Prostate gland (tissue), 2 donors: ENCODE measurements at regions not wholly inside any gene's neighbourhood (a gene's known extent, or its start where the extent isn't known, plus 50 kb on each side); places are given as distances from the start of the nearest gene placed in this dataset.

ENCODE experiments used
- DNase-seq: peaks from one replicate; pipeline ENCODE4 v3.0.0-alpha.2; 2019; ENCODE audit warnings: low spot score
- H3K27ac ChIP-seq, 2 donors: fragments of 200-600 bp; sonication (generic); 2 replicates each; pipeline ENCODE4 v1.5.1; 2017 to 2019
- H3K27me3 ChIP-seq: fragments of 200-600 bp; sonication (generic); replicated peaks from 2 replicates; pipeline ENCODE4 v1.5.1; 2019; ENCODE audit not compliant: insufficient read depth
- H3K36me3 ChIP-seq, 2 donors: fragments of 200-600 bp; sonication (generic); 1 replicate in 1 of 2; 2 replicates in 1 of 2; pipeline versions ENCODE4 v1.5.1 to v1.8.1; 2017 to 2019
- H3K4me1 ChIP-seq: fragments of 200-600 bp; sonication (generic); replicated peaks from 2 replicates; pipeline ENCODE4 v1.5.1; 2019
- H3K4me3 ChIP-seq, 2 donors: fragments of 200-600 bp; sonication (generic); 2 replicates each; pipeline ENCODE4 v1.5.1; 2017 to 2019
- H3K9me3 ChIP-seq: fragments of 200-600 bp; sonication (generic); 2 replicates; pipeline ENCODE4 v1.5.1; 2017
- CTCF ChIP-seq, 4 experiments: fragments of 200-600 bp in 2 of 4; fragments of 450-650 bp in 2 of 4; sonication (generic) in 2 of 4; IDR thresholded peaks; 1 replicate in 3 of 4; 2 replicates in 1 of 4; pipeline ENCODE4 v1.5.1; 2016 to 2019; ENCODE audit warnings: antibody characterized with exemption in 4 of 4, mild to moderate bottlenecking in 2 of 4, moderate library complexity in 2 of 4
- POLR2A ChIP-seq: fragments of 450-650 bp; IDR thresholded peaks from one replicate; pipeline ENCODE4 v1.6.1; 2016; ENCODE audit warnings: antibody characterized with exemption, mild to moderate bottlenecking
- POLR2AphosphoS5 ChIP-seq: sonication (generic); formaldehyde crosslinking; IDR thresholded peaks from one replicate; pipeline ENCODE4 v1.6.1; 2017; ENCODE audit warnings: antibody characterized with exemption
- WGBS: methylation state at CpG from one replicate; pipeline ENCODE4 v1.1.5; 2018; 5-methylcytosine and 5-hydroxymethylcytosine counted together
- intact Hi-C: fragments of 100-400 bp; cut with DNase I; formaldehyde crosslinking; loops from one replicate; pipeline ENCODE4 v1.14.2; 2022

DNA sequence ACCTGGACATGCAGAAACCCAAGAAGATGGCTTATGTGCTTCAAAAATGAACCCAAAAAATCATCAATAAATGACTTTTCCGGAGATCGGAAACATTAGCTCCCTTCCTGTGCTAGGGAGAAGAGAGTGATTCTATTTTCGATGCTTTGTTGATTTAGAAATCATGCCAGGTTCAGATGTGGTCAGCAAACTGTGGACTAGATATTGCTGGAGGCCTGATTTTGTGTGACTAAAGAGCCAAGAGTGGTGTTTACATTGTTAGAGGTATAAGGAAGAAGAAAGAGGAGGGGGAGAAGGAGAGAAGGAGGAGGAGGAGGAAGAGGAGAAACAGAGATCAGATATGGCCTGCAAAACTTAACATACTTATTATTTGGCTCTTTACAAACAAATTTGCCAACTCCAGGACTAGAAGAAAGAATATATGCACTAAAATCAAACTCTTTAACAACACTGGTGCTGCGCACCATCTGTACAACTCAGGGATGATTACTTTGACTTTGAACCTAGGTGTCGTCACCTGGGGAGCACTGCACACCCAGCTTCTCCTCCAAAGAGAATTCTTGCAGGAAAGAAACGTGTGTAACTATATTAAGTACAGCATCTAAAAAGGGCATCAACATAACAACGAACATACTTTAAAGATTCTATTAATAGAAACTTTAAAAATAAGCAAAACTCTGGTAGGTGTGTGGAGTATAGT is 664.9 kb upstream of the LCORL start:
- intact Hi-C loops, result no loop called here
- Histone ChIP-seq H3K4me1 (no peaks in the 10 kb centered on the region), H3K27me3 (no peaks in the 10 kb centered on the region), H3K27ac (no peak overlapping the region), H3K9me3 (no peaks in the 10 kb centered on the region), H3K36me3 (no peaks in the 10 kb centered on the region), H3K4me3 (no peak overlapping the region)
- TF ChIP-seq POLR2AphosphoS5 (no peak), CTCF (IDR thresholded peaks at IDR 0.05) (no peak), POLR2A (no peak)
- 55% methylated on average over 7 of the region's 7 CpGs for WGBS
- no peak for DNase-seq

DNA sequence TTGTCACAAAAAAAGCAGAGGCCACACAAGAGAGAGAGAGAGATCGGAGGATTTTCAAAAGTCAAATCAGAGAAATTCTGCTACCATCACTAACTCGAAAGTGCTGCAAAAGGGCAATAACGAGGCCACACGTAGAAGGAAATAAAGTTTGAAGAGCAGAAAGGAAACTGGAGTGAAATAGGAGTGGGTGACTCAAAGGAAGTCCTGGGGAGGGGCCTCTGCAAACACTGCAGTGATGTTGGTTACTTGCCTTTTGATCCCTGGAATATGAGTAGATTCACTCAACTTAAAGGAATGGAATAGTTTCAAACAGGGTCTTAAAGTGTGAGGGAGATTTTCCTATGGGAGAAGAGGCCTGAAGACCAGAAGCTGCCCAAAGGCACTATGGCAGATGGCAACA is 663.4 kb upstream of the LCORL start:
- intact Hi-C loops, result no loop called here
- WGBS, result 72% methylated on average over 4 of the region's 4 CpGs
- no peaks in the 10 kb centered on the region for H3K9me3 ChIP-seq
- H3K4me3 ChIP-seq, result no peak overlapping the region
- no peaks in the 10 kb centered on the region for H3K4me1 ChIP-seq
- no peak for DNase-seq
- H3K27ac ChIP-seq, result no peak overlapping the region
- no peak for TF ChIP-seq POLR2AphosphoS5
- no peak for TF ChIP-seq CTCF (IDR thresholded peaks at IDR 0.05)
- no peaks in the 10 kb centered on the region for H3K27me3 ChIP-seq
- no peaks in the 10 kb centered on the region for H3K36me3 ChIP-seq

DNA sequence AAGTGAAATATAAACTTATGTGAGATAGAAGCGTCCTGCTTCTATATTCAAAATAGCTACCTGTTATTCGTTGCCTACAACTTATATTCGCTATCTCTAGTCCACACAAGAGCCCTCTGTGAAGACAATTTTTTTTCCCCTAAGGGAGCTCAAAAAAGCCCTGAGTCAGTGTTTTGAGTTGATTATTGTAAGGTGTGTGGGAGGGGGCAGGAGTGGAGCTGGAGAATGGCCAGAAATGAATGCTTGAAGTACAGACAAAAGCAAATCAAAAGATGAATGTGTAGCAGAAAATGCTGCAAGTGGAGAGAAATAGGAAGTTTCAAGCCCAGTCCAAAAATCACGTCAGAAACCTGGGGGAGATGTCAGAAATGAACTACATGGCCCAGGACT is 655.0 kb upstream of the LCORL start:
- Histone ChIP-seq H3K27ac (no peak overlapping the region), H3K4me1 (no peaks in the 10 kb centered on the region), H3K27me3 (no peaks in the 10 kb centered on the region), H3K9me3 (no peaks in the 10 kb centered on the region), H3K36me3 (no peaks in the 10 kb centered on the region), H3K4me3 (no peak overlapping the region)
- WGBS, result 66% methylated on average over 4 of the region's 4 CpGs
- TF ChIP-seq POLR2AphosphoS5 (no peak), POLR2A (no peak), CTCF (IDR thresholded peaks at IDR 0.05) (no peak)
- intact Hi-C loops, result no loop called here
- no peak for DNase-seq

DNA sequence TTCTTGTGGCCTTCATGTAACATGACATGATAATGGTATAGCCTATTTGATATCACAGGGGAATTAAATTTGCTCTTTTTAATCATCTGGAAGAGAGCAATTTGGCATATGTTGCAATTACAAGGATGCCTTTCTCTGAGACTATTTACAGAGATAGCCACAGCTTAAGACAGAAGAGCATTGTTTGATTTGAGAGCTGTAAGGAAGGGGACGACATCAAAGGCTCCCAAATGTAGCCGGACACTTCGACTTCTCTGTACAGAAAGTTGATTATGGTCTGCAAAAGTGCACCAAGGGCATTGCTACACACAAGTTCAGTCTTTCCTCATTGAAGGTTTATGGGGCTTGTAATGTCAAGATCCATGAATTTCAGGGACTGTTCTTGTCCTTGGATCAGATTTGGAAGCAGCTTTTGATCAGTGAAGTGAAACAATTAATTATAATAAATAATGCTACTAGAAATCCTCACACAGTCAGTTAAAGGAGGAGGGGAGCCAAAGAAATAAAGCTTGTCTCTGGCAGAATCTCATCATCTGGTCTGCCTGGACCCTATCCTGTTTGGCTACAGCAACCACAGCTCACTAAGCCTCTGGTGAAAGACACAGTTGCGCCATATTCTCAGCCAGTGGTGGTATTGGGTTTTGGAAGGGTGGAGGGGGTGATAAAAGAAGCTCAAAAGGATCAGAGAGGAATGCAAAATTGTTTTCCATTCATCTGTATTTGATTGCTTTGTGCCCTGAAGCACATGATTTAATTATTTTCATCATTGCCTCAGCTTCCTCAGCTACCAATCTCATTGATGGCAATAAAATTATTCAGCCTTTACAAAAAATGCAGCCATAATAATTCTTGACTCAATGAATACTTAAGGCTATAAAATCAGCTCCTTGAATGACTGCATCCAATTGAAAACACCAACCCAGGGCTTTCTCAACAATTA is 654.3 kb upstream of the LCORL start:
- H3K27ac ChIP-seq, result no peak overlapping the region
- H3K4me3 ChIP-seq, result no peak overlapping the region
- intact Hi-C loops, result no loop called here
- no peaks in the 10 kb centered on the region for H3K4me1 ChIP-seq
- no peaks in the 10 kb centered on the region for H3K36me3 ChIP-seq
- no peaks in the 10 kb centered on the region for H3K27me3 ChIP-seq
- H3K9me3 ChIP-seq, result no peaks in the 10 kb centered on the region
- no peak for DNase-seq
- WGBS, result 47% methylated on average over 4 of the region's 4 CpGs
- TF ChIP-seq CTCF (IDR thresholded peaks at IDR 0.05), result no peak

GRCh38 chr4:18670034-18670433 is 648.5 kb upstream of the LCORL start:
- Histone ChIP-seq H3K4me1 (no peaks in the 10 kb centered on the region), H3K27ac (no peak overlapping the region), H3K27me3 (no peaks in the 10 kb centered on the region), H3K36me3 (no peaks in the 10 kb centered on the region), H3K4me3 (no peak overlapping the region), H3K9me3 (no peaks in the 10 kb centered on the region)
- WGBS, result 86% methylated on average over 1 of the region's 1 CpG
- DNase-seq, result no peak
- intact Hi-C loops, result no loop called here
- no peak for TF ChIP-seq CTCF (IDR thresholded peaks at IDR 0.05)
- no peak for TF ChIP-seq POLR2A
- no peak for TF ChIP-seq POLR2AphosphoS5
